CD4-positive, alpha-beta T cell (primary cell): ENCODE measurements at regions not wholly inside any gene's neighbourhood (a gene's known extent, or its start where the extent isn't known, plus 50 kb on each side); places are given as distances from the start of the nearest gene placed in this dataset.

Experiments
- ATAC-seq: fragments of 200-7000 bp; cut with Tn5 transposase; one replicate; pipeline ENCODE4 v1.10.0; 2022; ENCODE audit warnings: mild to moderate bottlenecking; ENCODE audit not compliant: poor library complexity
- CTCF ChIA-PET: fragments of 350-600 bp; sonication (Branson Sonifier 250); formaldehyde crosslinking; loops from one replicate; lab custom pipeline; 2021; ENCODE audit warnings: antibody characterized with exemption, inconsistent platforms; lab: Charles Lee
- POLR2A ChIA-PET: fragments of 350-600 bp; sonication (Branson Sonifier 250); formaldehyde crosslinking; loops from one replicate; lab custom pipeline; 2021; ENCODE audit warnings: antibody characterized with exemption, inconsistent platforms; lab: Charles Lee
- DNase-seq, 14 experiments: peaks; one replicate each; pipeline ENCODE4 v3.0.0-alpha.2; 2013 to 2020; ENCODE audit warnings: mixed read lengths in 2 of 14
- H3K27ac ChIP-seq, 2 donors: one replicate each; pipeline versions ENCODE4 v1.5.1 to v1.7.0; 2013; ENCODE audit warnings: low read length in 2 of 2, low read depth in 1 of 2, mild to moderate bottlenecking in 1 of 2
- H3K27me3 ChIP-seq, 2 experiments: 1 replicate in 1 of 2; 2 replicates in 1 of 2; pipeline versions ENCODE4 v1.6.1 to v1.7.0; 2013; ENCODE audit warnings: low read length in 2 of 2, control low read depth in 1 of 2, mild to moderate bottlenecking in 1 of 2, moderate library complexity in 1 of 2; ENCODE audit not compliant: insufficient read depth in 2 of 2, control insufficient read depth in 1 of 2
- H3K36me3 ChIP-seq: one replicate; pipeline ENCODE4 v1.6.1; 2013; ENCODE audit warnings: low read length, control low read depth; ENCODE audit not compliant: insufficient read depth
- H3K4me1 ChIP-seq: one replicate; pipeline ENCODE4 v1.6.1; 2013; ENCODE audit warnings: low read length, control low read depth; ENCODE audit not compliant: insufficient read depth
- H3K4me3 ChIP-seq: one replicate; pipeline ENCODE4 v1.5.1; 2013; ENCODE audit warnings: mild to moderate bottlenecking, low read length, moderate library complexity
- H3K9me3 ChIP-seq, 2 experiments: 1 replicate in 1 of 2; 2 replicates in 1 of 2; pipeline versions ENCODE4 v1.6.1 to v1.7.0; 2013; ENCODE audit warnings: low read length in 2 of 2, mild to moderate bottlenecking in 2 of 2, control low read depth in 1 of 2, moderate library complexity in 1 of 2; ENCODE audit not compliant: control insufficient read depth in 1 of 2, insufficient read depth in 1 of 2
- H3K27ac Mint-ChIP-seq: one replicate; pipeline ENCODE4 v1.8.0; 2020; ENCODE audit warnings: mixed read lengths
- H3K27me3 Mint-ChIP-seq: one replicate; pipeline ENCODE4 v1.8.0; 2021; ENCODE audit warnings: mixed read lengths
- H3K36me3 Mint-ChIP-seq: one replicate; pipeline ENCODE4 v1.8.0; 2021; ENCODE audit warnings: low read depth, mixed read lengths
- H3K4me1 Mint-ChIP-seq: one replicate; pipeline ENCODE4 v1.8.0; 2021; ENCODE audit warnings: low read depth, mixed read lengths
- H3K4me3 Mint-ChIP-seq: one replicate; pipeline ENCODE4 v1.8.0; 2020; ENCODE audit warnings: mild to moderate bottlenecking, mixed read lengths
- H3K9me3 Mint-ChIP-seq: one replicate; pipeline ENCODE4 v1.8.0; 2020; ENCODE audit warnings: mixed read lengths
- CTCF ChIP-seq: fragments of 200-600 bp; IDR thresholded peaks from one replicate; pipeline ENCODE4 v1.8.0; 2022; ENCODE audit warnings: antibody characterized with exemption, mild to moderate bottlenecking
- intact Hi-C, 2 experiments: fragments of 100-400 bp; cut with DNase I in 1 of 2; cut with micrococcal nuclease in 1 of 2; formaldehyde crosslinking; loops; one replicate each; pipeline versions ENCODE4 v1.15.1 to v1.9.0; 2023 to 2025; cut with DNase I, micrococcal nuclease

- ATAC-seq, result no peak
- no peaks in the 10 kb centered on the region for H3K36me3 Mint-ChIP-seq
- DNase-seq, result no peak
Measured at GRCh38 chr1:222369148-222369547, 178.8 kb downstream of the HHIPL2 start.

GRCh38 chr1:222358100-222358499 lies 189.8 kb downstream of the HHIPL2 start:
- H3K27ac ChIP-seq, result no peak overlapping the region
- H3K36me3 ChIP-seq, result no peaks in the 10 kb centered on the region
- DNase-seq (no peak), ATAC-seq (no peak)
- no peaks in the 10 kb centered on the region for H3K4me1 Mint-ChIP-seq
- H3K36me3 Mint-ChIP-seq, result peaks cover 4% of the 10 kb centered on the region
- ChIA-PET POLR2A (no interaction called here), CTCF (no interaction called here)
- peaks cover 0 to 3% of the 10 kb centered on the region in 2 experiments for H3K9me3 ChIP-seq
- intact Hi-C loops, result no loop called here
- no peaks in the 10 kb centered on the region for H3K27me3 ChIP-seq
- H3K27ac Mint-ChIP-seq, result no peak overlapping the region
- H3K27me3 Mint-ChIP-seq, result no peaks in the 10 kb centered on the region
- H3K9me3 Mint-ChIP-seq, result peaks cover 14% of the 10 kb centered on the region
- no peaks in the 10 kb centered on the region for H3K4me1 ChIP-seq
- TF ChIP-seq CTCF, result no peak
- H3K4me3 ChIP-seq, result no peak overlapping the region
- no peak overlapping the region for H3K4me3 Mint-ChIP-seq

More at GRCh38 chr1:222369148-222369547, 178.8 kb downstream of the HHIPL2 start:
- Histone ChIP-seq H3K27ac (no peak overlapping the region), H3K27me3 (no peaks in the 10 kb centered on the region), H3K36me3 (no peaks in the 10 kb centered on the region), H3K4me1 (no peaks in the 10 kb centered on the region), H3K4me3 (no peak overlapping the region), H3K9me3 (no peaks in the 10 kb centered on the region)
- Mint-ChIP-seq H3K27me3 (no peaks in the 10 kb centered on the region), H3K4me1 (peaks cover 5% of the 10 kb centered on the region), H3K27ac (no peak overlapping the region), H3K4me3 (no peak overlapping the region), H3K9me3 (no peaks in the 10 kb centered on the region)
- no peak for TF ChIP-seq CTCF
- intact Hi-C loops, result no loop called here
- POLR2A ChIA-PET, result no interaction called here
- CTCF ChIA-PET, result no interaction called here

- H3K4me1 Mint-ChIP-seq, result no peaks in the 10 kb centered on the region
- no peak for TF ChIP-seq CTCF
- CTCF ChIA-PET, result no interaction called here
- no peak overlapping the region for H3K27ac Mint-ChIP-seq
- H3K36me3 Mint-ChIP-seq, result peaks cover 4% of the 10 kb centered on the region
- ATAC-seq, result no peak
- no peaks in the 10 kb centered on the region for H3K27me3 Mint-ChIP-seq
- H3K4me3 ChIP-seq, result no peak overlapping the region
- H3K27ac ChIP-seq, result no peak overlapping the region
- no peaks in the 10 kb centered on the region for H3K27me3 ChIP-seq
- no peaks in the 10 kb centered on the region for H3K4me1 ChIP-seq
- intact Hi-C loops, result no loop called here
- H3K36me3 ChIP-seq, result no peaks in the 10 kb centered on the region
- H3K4me3 Mint-ChIP-seq, result no peak overlapping the region
- peaks cover 0 to 3% of the 10 kb centered on the region in 2 experiments for H3K9me3 ChIP-seq
- POLR2A ChIA-PET, result interaction anchor here (0.7 kb wide), 1 partner anchor 58 kb away, joined by 3 read pairs; no protein-coding TSS in a partner anchor
- H3K9me3 Mint-ChIP-seq, result peaks cover 14% of the 10 kb centered on the region
- DNase-seq, result no peak
Measured at GRCh38 chr1:222357252-222357651, 190.7 kb downstream of the HHIPL2 start.
